Suprapubic skin (tissue), 3 donors: ENCODE measurements at regions not wholly inside any gene's neighbourhood (a gene's known extent, or its start where the extent isn't known, plus 50 kb on each side); places are given as distances from the start of the nearest gene placed in this dataset.

Source experiments
- EP300 ChIP-seq: sonication (generic); formaldehyde crosslinking; IDR thresholded peaks from one replicate; pipeline ENCODE4 v1.6.1; 2017; ENCODE audit warnings: antibody characterized with exemption
- POLR2A ChIP-seq, 2 donors: fragments of 450-650 bp; IDR thresholded peaks; one replicate each; pipeline ENCODE4 v1.6.1; 2017; ENCODE audit warnings: antibody characterized with exemption in 2 of 2, mild to moderate bottlenecking in 2 of 2, moderate library complexity in 2 of 2
- TF ChIP-seq, protein P1 (sequence below), 2 donors: fragments of 200-600 bp in 1 of 2; fragments of 450-650 bp in 1 of 2; sonication (generic) in 1 of 2; IDR thresholded peaks; one replicate each; pipeline ENCODE4 v1.5.1; 2016 to 2019; ENCODE audit warnings: antibody characterized with exemption in 2 of 2, mild to moderate bottlenecking in 1 of 2, moderate library complexity in 1 of 2

DNA sequence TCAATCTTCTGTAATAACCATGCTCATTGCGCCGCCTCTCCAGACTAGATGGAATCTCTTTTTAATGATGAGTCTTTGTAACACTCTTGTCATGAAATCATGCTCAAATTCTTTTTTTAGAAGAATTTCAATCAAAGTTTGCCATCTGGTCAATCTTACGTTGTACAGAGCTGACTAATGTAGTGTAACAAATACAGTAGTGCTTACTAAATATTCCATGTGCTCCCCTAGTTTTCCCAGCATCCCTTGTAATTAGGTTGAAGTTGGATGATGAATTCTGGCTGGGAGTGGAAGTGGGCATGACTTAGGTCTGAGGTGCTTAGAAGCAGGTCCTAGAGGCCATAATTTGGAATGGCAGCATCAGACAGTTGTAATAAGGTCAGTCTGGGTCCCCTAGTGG, 309.1 kb upstream of the SNX7 start:
- TF ChIP-seq POLR2A (IDR thresholded peaks at IDR 0.05) (no peak), EP300 (no peak)
- TF ChIP-seq, protein P1, sequence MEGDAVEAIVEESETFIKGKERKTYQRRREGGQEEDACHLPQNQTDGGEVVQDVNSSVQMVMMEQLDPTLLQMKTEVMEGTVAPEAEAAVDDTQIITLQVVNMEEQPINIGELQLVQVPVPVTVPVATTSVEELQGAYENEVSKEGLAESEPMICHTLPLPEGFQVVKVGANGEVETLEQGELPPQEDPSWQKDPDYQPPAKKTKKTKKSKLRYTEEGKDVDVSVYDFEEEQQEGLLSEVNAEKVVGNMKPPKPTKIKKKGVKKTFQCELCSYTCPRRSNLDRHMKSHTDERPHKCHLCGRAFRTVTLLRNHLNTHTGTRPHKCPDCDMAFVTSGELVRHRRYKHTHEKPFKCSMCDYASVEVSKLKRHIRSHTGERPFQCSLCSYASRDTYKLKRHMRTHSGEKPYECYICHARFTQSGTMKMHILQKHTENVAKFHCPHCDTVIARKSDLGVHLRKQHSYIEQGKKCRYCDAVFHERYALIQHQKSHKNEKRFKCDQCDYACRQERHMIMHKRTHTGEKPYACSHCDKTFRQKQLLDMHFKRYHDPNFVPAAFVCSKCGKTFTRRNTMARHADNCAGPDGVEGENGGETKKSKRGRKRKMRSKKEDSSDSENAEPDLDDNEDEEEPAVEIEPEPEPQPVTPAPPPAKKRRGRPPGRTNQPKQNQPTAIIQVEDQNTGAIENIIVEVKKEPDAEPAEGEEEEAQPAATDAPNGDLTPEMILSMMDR (IDR thresholded peaks at IDR 0.05), result no peak
